ENCODE measurements at regions not wholly inside any gene's neighbourhood (a gene's known extent, or its start where the extent isn't known, plus 50 kb on each side); places are given as distances from the start of the nearest gene placed in this dataset.
A peak's percentile ranks its signal among the peaks of the same experiment; 100 is the strongest.

DNA sequence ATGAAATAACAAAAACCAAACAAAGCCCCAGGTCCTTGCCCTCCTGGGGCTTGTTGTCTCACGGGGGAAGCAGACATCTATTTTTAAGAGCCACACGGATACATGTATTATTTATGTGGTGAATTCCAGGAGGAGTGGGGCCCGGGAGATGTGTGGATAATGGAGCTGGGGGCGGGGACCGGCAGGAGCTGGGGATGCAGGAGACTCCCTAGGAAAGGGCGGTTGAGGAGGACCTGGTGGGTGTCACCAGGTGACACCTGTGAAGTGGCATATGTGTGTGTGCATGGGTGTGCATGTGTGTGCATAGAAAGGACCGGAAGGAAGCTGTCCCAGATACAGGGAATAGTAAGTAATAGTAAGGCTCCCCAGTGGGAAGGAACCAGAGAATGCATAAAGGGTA lies 148.9 kb downstream of the URI1 start:
- TF ChIP-seq, protein P1, sequence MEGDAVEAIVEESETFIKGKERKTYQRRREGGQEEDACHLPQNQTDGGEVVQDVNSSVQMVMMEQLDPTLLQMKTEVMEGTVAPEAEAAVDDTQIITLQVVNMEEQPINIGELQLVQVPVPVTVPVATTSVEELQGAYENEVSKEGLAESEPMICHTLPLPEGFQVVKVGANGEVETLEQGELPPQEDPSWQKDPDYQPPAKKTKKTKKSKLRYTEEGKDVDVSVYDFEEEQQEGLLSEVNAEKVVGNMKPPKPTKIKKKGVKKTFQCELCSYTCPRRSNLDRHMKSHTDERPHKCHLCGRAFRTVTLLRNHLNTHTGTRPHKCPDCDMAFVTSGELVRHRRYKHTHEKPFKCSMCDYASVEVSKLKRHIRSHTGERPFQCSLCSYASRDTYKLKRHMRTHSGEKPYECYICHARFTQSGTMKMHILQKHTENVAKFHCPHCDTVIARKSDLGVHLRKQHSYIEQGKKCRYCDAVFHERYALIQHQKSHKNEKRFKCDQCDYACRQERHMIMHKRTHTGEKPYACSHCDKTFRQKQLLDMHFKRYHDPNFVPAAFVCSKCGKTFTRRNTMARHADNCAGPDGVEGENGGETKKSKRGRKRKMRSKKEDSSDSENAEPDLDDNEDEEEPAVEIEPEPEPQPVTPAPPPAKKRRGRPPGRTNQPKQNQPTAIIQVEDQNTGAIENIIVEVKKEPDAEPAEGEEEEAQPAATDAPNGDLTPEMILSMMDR (IDR thresholded peaks at IDR 0.05; ENCODE audit: low read depth, low read length) = no peak
- DNase-seq = no peak
- Histone ChIP-seq H3K27me3 (no peaks in the 10 kb centered on the region), H3K4me3 (ENCODE audit: low read depth, low read length) (no peak overlapping the region), H3K36me3 (no peaks in the 10 kb centered on the region), H3K4me1 (no peaks in the 10 kb centered on the region; the same call in none of the 2 replicates), H3K9me3 (no peaks in the 10 kb centered on the region)

DNA sequence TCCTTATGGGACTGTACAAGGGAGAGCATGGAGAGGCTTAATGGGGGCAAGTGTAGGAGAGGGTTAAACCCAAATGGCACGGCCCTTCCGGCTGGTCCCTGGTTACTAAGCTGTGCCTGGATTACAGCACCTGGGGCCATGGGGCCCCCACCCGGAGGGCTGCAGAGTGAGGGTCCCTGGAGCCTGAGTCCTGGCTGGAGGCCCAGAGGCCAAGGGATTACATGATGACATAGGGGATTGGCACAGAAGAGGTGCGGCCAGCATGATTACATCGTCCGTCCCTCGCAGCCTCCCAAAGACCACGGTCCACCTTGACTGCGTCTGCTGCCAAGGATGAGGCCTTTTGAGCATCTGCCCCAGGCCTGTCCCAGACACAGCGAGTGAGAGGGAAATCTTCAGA lies 149.4 kb downstream of the URI1 start:
- H3K4me3 ChIP-seq (ENCODE audit: low read depth, low read length) = no peak overlapping the region
- no peaks in the 10 kb centered on the region; the same call in 1 of the 2 replicates for H3K4me1 ChIP-seq
- H3K9me3 ChIP-seq = no peaks in the 10 kb centered on the region
- H3K36me3 ChIP-seq = no peaks in the 10 kb centered on the region
- DNase-seq = no peak
- TF ChIP-seq, protein P1 (IDR thresholded peaks at IDR 0.05; ENCODE audit: low read depth, low read length) = no peak
- no peaks in the 10 kb centered on the region for H3K27me3 ChIP-seq

DNA sequence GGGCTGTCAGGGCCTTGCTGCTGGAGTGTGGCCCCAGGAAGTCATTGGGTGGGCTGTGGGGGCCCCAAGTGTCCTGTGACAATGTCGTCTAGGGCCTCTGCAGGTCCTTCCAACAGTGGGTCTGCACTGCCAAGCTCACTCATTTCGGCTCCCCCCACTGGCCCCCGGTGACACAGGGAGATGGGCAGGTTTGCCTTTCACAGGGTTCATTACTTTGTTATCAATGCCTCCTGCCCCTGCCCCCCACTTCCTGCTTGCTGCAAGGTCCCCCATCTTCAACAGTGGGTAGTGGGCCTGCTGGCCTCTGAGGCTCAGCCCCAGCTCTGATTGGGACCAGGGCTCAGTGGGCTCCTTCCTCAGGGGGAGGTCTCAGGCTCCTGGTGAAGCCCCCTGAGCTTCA lies 149.8 kb downstream of the URI1 start:
- Histone ChIP-seq H3K4me1 (no peaks in the 10 kb centered on the region; the same call in 1 of the 2 replicates), H3K4me3 (ENCODE audit: low read depth, low read length) (no peak overlapping the region), H3K27me3 (no peaks in the 10 kb centered on the region), H3K9me3 (no peaks in the 10 kb centered on the region), H3K36me3 (no peaks in the 10 kb centered on the region)
- DNase-seq = no peak
- TF ChIP-seq, protein P1 (IDR thresholded peaks at IDR 0.05; ENCODE audit: low read depth, low read length) = no peak

DNA sequence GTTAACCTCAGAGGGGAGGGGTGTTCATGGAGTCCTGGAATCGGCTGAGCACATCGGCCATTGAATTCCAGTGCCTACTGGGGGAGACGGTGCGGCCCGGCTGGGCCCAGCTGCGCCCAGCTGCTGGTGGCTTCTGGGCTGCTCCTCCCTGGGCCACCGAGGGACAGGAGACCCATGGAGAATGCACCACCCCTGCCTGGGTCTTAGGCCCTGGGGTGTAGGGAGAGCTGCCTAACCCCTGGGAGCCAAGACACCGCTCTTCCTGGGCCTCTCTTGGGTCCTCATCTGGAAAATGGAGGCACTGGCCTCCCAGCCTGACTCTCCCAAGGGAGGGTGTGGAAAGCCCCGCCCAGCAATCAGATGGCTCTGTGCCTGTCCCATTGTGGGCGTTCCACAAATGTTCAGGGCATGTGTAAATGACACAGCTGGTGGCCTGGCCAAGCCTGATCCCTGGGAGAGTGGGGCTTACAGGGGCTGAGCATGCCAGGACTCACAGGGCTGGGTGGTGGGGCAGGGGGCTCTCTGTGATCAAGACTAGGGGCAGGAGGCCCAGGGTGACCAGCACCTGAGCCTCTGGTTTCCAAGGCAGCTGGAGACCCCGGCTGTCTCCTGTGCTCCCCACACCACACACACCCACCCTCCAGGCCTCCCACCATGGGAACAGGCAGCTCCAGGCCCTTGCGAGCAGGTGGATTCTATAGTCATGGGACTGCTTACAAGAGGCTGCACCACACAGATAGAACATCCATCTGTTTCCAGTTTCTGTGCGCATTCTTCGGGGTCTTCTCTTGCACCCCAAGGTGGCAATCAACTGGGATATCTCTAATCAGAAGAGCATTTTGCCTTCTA lies 150.9 kb downstream of the URI1 start:
- H3K4me1 ChIP-seq = no peaks in the 10 kb centered on the region; the same call in 1 of the 2 replicates
- TF ChIP-seq, protein P1 (IDR thresholded peaks at IDR 0.05; ENCODE audit: low read depth, low read length) = no peak
- peak; percentile 37 for DNase-seq
- H3K36me3 ChIP-seq = no peaks in the 10 kb centered on the region
- H3K27me3 ChIP-seq = no peaks in the 10 kb centered on the region
- H3K9me3 ChIP-seq = no peaks in the 10 kb centered on the region
- H3K4me3 ChIP-seq (ENCODE audit: low read depth, low read length) = no peak overlapping the region

DNA sequence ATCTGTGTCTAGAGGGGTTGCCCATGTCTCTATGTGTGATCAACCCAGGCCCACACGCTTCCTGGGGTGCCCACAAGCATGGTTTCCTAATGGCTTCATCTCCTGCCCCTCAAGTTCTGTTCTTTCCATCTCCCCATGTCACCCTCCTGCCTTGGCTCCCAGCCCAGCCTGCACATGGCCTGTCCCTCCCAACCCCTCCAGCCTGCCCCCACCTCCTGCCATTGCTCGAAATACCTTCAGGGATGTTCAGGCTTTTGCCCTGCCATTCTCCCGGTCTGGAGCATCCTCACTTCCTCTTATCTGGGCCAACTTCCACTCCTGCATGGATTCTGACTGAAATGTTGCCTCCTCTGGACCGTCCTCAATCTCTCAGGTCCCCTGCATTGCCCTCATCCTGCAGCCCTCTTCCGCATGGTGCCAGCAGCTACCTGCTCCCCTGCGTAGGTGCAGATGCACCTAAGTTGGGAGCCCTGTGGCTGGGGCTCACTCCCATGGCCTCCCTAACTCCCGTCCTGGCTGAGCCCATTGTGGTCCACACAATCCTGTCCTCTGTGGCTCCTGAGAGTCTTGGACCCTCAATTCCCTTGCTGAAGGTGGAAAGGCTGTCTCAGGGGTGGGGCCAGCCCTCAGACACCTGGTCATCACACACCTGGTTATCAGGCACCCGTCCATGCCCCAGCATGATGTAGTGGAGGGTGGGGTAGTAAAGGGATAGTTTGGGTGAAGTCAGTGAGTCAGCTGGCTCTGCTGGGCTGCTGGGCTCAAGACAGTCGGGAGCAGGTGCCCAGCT lies 152.1 kb downstream of the URI1 start:
- Histone ChIP-seq H3K4me1 (no peaks in the 10 kb centered on the region; the same call in 1 of the 2 replicates), H3K9me3 (no peaks in the 10 kb centered on the region), H3K4me3 (ENCODE audit: low read depth, low read length) (no peak overlapping the region), H3K27me3 (no peaks in the 10 kb centered on the region), H3K36me3 (no peaks in the 10 kb centered on the region)
- DNase-seq = no peak
- TF ChIP-seq, protein P1 (IDR thresholded peaks at IDR 0.05; ENCODE audit: low read depth, low read length) = no peak

Data from BE2C (cell line).